ENCODE measurements at regions not wholly inside any gene's neighbourhood (a gene's known extent, or its start where the extent isn't known, plus 50 kb on each side); places are given as distances from the start of the nearest gene placed in this dataset.
"Not testable (repeated sequence)": the region's sequence is repeated elsewhere in the genome, so short reads cannot be mapped to it uniquely, and the experiment has no call there.

GRCh38 chr5:119694284-119694683 is 64.9 kb downstream of the FAM170A start:
- TF ChIP-seq CTCF (IDR thresholded peaks at IDR 0.05), result no peak
- no peak overlapping the region for H3K4me3 ChIP-seq
- H3K9me3 ChIP-seq, result peaks cover 8% of the 10 kb centered on the region
- H3K4me1 ChIP-seq (ENCODE audit: control insufficient read depth in 1 of 2, low read depth in 2 of 2), result no peaks in the 10 kb centered on the region
- no peak overlapping the region for H3K27ac ChIP-seq
- no peak for DNase-seq (ENCODE audit: low spot score)
- no peaks in the 10 kb centered on the region for H3K27me3 ChIP-seq (replicated peaks; ENCODE audit: insufficient read depth)
- no peaks in the 10 kb centered on the region for H3K36me3 ChIP-seq
- ATAC-seq (ENCODE audit: insufficient number of reproducible peaks, low FRiP score, low read depth), result no peak

DNA sequence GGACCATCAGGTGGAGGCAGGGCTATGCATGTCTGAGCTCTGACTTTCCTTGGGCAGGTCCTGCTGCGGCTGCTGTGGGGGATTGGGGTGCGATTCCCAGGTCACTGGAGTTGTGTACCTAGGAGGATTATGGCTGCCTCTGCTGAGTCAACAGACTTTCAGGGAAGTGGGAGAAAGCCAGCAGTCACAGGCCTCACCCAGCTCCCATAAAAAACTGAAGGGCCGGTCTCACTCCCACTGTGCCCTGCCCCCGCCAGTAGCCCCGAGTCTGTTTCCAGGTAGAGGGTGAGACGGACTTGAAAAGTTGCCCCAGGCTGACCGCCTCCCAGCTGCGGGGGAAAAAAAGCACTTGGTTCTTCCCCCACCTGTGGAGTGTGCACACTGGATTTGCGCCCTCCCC is 76.7 kb downstream of the FAM170A start:
- H3K27me3 ChIP-seq (replicated peaks; ENCODE audit: insufficient read depth), result no peaks in the 10 kb centered on the region
- ATAC-seq (ENCODE audit: insufficient number of reproducible peaks, low FRiP score, low read depth), result no peak
- no peak overlapping the region for H3K27ac ChIP-seq
- no peak overlapping the region for H3K4me3 ChIP-seq
- no peak for DNase-seq (ENCODE audit: low spot score)
- no peak for TF ChIP-seq CTCF (IDR thresholded peaks at IDR 0.05)
- peaks cover 4% of the 10 kb centered on the region for H3K9me3 ChIP-seq
- H3K36me3 ChIP-seq, result no peaks in the 10 kb centered on the region
- no peaks in the 10 kb centered on the region for H3K4me1 ChIP-seq (ENCODE audit: control insufficient read depth in 1 of 2, low read depth in 2 of 2)

DNA sequence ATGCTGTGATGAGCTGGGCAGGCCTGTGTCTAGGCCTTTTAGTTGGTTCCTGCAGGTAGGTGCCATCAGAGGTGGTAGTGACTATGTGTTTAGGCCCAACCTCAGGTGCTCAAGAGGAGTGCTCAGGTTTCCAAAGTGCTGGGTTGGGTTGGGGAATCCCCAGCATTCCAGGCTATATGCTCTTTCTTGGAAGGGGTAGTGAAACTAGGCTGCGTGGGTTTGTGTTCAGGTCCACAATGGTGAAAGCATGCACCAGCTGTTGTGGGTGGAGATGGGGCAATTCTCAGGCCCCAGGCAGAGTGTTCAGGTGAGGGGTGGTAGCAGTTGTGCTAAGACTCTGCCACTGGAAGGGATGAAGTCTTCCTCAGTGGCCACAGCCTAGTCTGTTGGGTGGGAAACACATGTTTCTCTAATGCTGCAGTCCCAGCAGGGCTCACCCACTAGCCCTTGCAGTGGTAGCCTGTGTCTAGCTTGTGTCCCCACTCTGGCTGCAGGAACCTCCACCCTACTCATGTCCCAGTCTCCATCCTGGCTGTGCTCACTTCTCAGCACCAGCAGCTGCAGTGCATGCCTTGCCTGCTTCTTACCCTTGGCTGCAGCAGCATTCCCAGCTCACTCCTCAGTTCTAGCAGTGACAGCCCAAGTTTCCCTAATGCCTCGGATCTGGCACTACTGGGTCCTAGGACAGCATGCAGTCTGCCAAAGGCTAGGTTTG is 78.9 kb downstream of the FAM170A start:
- H3K36me3 ChIP-seq, result no peaks in the 10 kb centered on the region
- TF ChIP-seq CTCF (IDR thresholded peaks at IDR 0.05), result no peak
- ATAC-seq (ENCODE audit: insufficient number of reproducible peaks, low FRiP score, low read depth) (no peak), DNase-seq (ENCODE audit: low spot score) (no peak)
- no peak overlapping the region for H3K27ac ChIP-seq
- H3K9me3 ChIP-seq, result peaks cover 4% of the 10 kb centered on the region
- H3K27me3 ChIP-seq (replicated peaks; ENCODE audit: insufficient read depth), result no peaks in the 10 kb centered on the region
- H3K4me1 ChIP-seq (ENCODE audit: control insufficient read depth in 1 of 2, low read depth in 2 of 2), result no peaks in the 10 kb centered on the region
- H3K4me3 ChIP-seq, result no peak overlapping the region

DNA sequence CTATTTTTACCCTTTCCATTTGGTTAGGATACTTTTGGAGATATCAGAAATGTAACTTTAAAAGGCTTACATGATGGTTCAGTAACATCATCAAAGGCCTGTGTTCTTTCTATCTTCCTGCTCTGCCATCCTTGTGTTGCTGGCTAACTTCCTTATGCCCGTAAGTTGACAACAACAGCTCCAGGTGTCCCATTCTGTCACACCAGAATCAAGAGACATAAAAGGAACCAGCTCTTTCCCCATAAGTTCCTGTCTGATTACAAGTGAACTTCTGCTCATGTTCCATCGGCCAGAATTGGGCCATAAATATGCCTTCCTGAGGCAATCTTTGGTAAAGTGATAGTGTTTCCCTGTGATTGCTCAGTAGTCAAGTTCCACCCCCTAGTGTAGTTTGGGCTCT is 92.4 kb downstream of the FAM170A start:
- H3K4me3 ChIP-seq, result no peak overlapping the region
- no peaks in the 10 kb centered on the region for H3K27me3 ChIP-seq (replicated peaks; ENCODE audit: insufficient read depth)
- DNase-seq (ENCODE audit: low spot score) (no peak), ATAC-seq (ENCODE audit: insufficient number of reproducible peaks, low FRiP score, low read depth) (no peak)
- no peak for TF ChIP-seq CTCF (IDR thresholded peaks at IDR 0.05)
- H3K36me3 ChIP-seq, result no peaks in the 10 kb centered on the region
- H3K4me1 ChIP-seq (ENCODE audit: control insufficient read depth in 1 of 2, low read depth in 2 of 2), result no peaks in the 10 kb centered on the region
- no peaks in the 10 kb centered on the region for H3K9me3 ChIP-seq
- no peak overlapping the region for H3K27ac ChIP-seq

GRCh38 chr5:119725291-119725690 is 95.9 kb downstream of the FAM170A start:
- ATAC-seq (ENCODE audit: insufficient number of reproducible peaks, low FRiP score, low read depth); H3K27ac ChIP-seq; H3K27me3 ChIP-seq (replicated peaks; ENCODE audit: insufficient read depth); H3K9me3 ChIP-seq; DNase-seq (ENCODE audit: low spot score); H3K4me1 ChIP-seq (ENCODE audit: control insufficient read depth in 1 of 2, low read depth in 2 of 2); H3K36me3 ChIP-seq; H3K4me3 ChIP-seq: not testable (repeated sequence)

GRCh38 chr5:119726544-119726943 is 97.2 kb downstream of the FAM170A start:
- no peaks in the 10 kb centered on the region for H3K4me1 ChIP-seq (ENCODE audit: control insufficient read depth in 1 of 2, low read depth in 2 of 2)
- TF ChIP-seq CTCF (IDR thresholded peaks at IDR 0.05), result no peak
- H3K4me3 ChIP-seq, result no peak overlapping the region
- H3K9me3 ChIP-seq, result peaks cover 5% of the 10 kb centered on the region
- no peak for DNase-seq (ENCODE audit: low spot score)
- no peaks in the 10 kb centered on the region for H3K27me3 ChIP-seq (replicated peaks; ENCODE audit: insufficient read depth)
- no peak for ATAC-seq (ENCODE audit: insufficient number of reproducible peaks, low FRiP score, low read depth)
- H3K36me3 ChIP-seq, result no peaks in the 10 kb centered on the region
- H3K27ac ChIP-seq, result no peak overlapping the region
